ENCODE measurements at regions not wholly inside any gene's neighbourhood (a gene's known extent, or its start where the extent isn't known, plus 50 kb on each side); places are given as distances from the start of the nearest gene placed in this dataset.

- no peak for DNase-seq (ENCODE audit: low read depth, low spot score)
- H3K9me3 ChIP-seq (ENCODE audit: control insufficient read depth, insufficient read depth, low read depth, low read length), result no peaks in the 10 kb centered on the region
- no TSS peak for BruUV-seq (replicated peaks)
- in situ Hi-C loops (cut with HindIII; ENCODE audit: low pct_unique_long_range_greater_than_20kb, low sequenced_read_pairs), result no loop called here
- intact Hi-C loops (cut with micrococcal nuclease; ENCODE audit: unreplicated experiment), result no loop called here
- no peaks in the 10 kb centered on the region for H3K27me3 ChIP-seq (ENCODE audit: control insufficient read depth, insufficient read depth, low read length)
- H3K4me3 ChIP-seq (ENCODE audit: low read depth in 2 of 2, low read length in 2 of 2), result no peak overlapping the region
- no peaks in the 10 kb centered on the region for H3K4me1 ChIP-seq (ENCODE audit: control insufficient read depth, insufficient read depth, low read length)
- H3K36me3 ChIP-seq (ENCODE audit: control insufficient read depth, insufficient read depth, low read length), result no peaks in the 10 kb centered on the region
- H3K27ac ChIP-seq (ENCODE audit: low read length), result no peak overlapping the region
- no peak for ATAC-seq
- CTCF ChIA-PET, result no interaction called here
- POLR2A ChIA-PET, result no interaction called here
- no peak for TF ChIP-seq SIN3A (IDR thresholded peaks at IDR 0.05; ENCODE audit: borderline replicate concordance, insufficient read depth, low read depth, low read length)
- no peak for TF ChIP-seq TCF7L2 (IDR thresholded peaks at IDR 0.05; ENCODE audit: low read depth, low read length)
- TF ChIP-seq CTCF (IDR thresholded peaks at IDR 0.05), result no peak
- no peak for TF ChIP-seq POLR2AphosphoS5 (IDR thresholded peaks at IDR 0.05; ENCODE audit: low read depth, low read length)
- no peak for TF ChIP-seq REST (IDR thresholded peaks at IDR 0.05; ENCODE audit: insufficient read depth in 1 of 2, low read depth in 2 of 2, low read length in 1 of 2)
Measured at GRCh38 chr9:31820426-31820825, 564.0 kb upstream of the ACO1 start.

- in situ Hi-C loops (cut with HindIII; ENCODE audit: low pct_unique_long_range_greater_than_20kb, low sequenced_read_pairs), result no loop called here
- Histone ChIP-seq H3K4me3 (ENCODE audit: low read depth in 2 of 2, low read length in 2 of 2) (no peak overlapping the region), H3K9me3 (ENCODE audit: control insufficient read depth, insufficient read depth, low read depth, low read length) (no peaks in the 10 kb centered on the region), H3K36me3 (ENCODE audit: control insufficient read depth, insufficient read depth, low read length) (no peaks in the 10 kb centered on the region), H3K27me3 (ENCODE audit: control insufficient read depth, insufficient read depth, low read length) (no peaks in the 10 kb centered on the region), H3K4me1 (ENCODE audit: control insufficient read depth, insufficient read depth, low read length) (no peaks in the 10 kb centered on the region), H3K27ac (ENCODE audit: low read length) (no peak overlapping the region)
- CTCF ChIA-PET, result no interaction called here
- no TSS peak for BruUV-seq (replicated peaks)
- no peak for ATAC-seq
- intact Hi-C loops (cut with micrococcal nuclease; ENCODE audit: unreplicated experiment), result no loop called here
- TF ChIP-seq CTCF (IDR thresholded peaks at IDR 0.05), result no peak
- no peak for TF ChIP-seq POLR2AphosphoS5 (IDR thresholded peaks at IDR 0.05; ENCODE audit: low read depth, low read length)
- no peak for TF ChIP-seq SIN3A (IDR thresholded peaks at IDR 0.05; ENCODE audit: borderline replicate concordance, insufficient read depth, low read depth, low read length)
- TF ChIP-seq REST (IDR thresholded peaks at IDR 0.05; ENCODE audit: insufficient read depth in 1 of 2, low read depth in 2 of 2, low read length in 1 of 2), result no peak
- TF ChIP-seq TCF7L2 (IDR thresholded peaks at IDR 0.05; ENCODE audit: low read depth, low read length), result no peak
- POLR2A ChIA-PET, result no interaction called here
- no peak for DNase-seq (ENCODE audit: low read depth, low spot score)
Measured at GRCh38 chr9:31821583-31821982, 562.9 kb upstream of the ACO1 start.
